ENCODE measurements at regions not wholly inside any gene's neighbourhood (a gene's known extent, or its start where the extent isn't known, plus 50 kb on each side); places are given as distances from the start of the nearest gene placed in this dataset.
"Not testable (repeated sequence)": the region's sequence is repeated elsewhere in the genome, so short reads cannot be mapped to it uniquely, and the experiment has no call there.

DNA sequence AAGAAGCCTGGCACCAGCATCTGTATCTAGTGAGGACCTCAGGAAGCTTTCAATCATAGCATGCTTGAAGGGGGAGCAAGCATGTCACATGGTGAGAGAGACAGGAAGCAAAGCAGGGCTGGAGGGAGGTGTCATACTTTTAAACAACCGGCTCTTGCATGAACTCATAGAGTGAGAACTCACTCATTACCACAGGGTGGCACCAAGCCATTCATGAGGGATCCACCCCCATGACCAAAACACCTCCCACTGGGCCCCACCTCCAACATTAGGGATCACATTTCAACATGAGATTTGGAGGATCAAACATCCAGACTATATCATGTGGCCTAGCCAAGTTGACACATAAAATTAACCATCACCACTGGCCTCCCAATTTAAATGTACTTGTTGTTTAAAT lies 125.1 kb upstream of the KCND3 start:
- no peak for DNase-seq (ENCODE audit: low read depth)
- no peak for TF ChIP-seq CTCF (IDR thresholded peaks at IDR 0.05; ENCODE audit: insufficient read depth, low read length)
- H3K4me3 ChIP-seq (ENCODE audit: low read depth, low read length) = no peak overlapping the region

GRCh38 chr1:112126598-112126997 lies 137.1 kb upstream of the KCND3 start:
- DNase-seq (ENCODE audit: low read depth) = no peak
- no peak overlapping the region for H3K4me3 ChIP-seq (ENCODE audit: low read depth, low read length)
- no peak for TF ChIP-seq CTCF (IDR thresholded peaks at IDR 0.05; ENCODE audit: insufficient read depth, low read length)

GRCh38 chr1:112127606-112128005 lies 138.1 kb upstream of the KCND3 start:
- not testable (repeated sequence) for H3K4me3 ChIP-seq (ENCODE audit: low read depth, low read length); DNase-seq (ENCODE audit: low read depth)

GRCh38 chr1:112133487-112133886 lies 144.0 kb upstream of the KCND3 start:
- no peak for TF ChIP-seq CTCF (IDR thresholded peaks at IDR 0.05; ENCODE audit: insufficient read depth, low read length)
- H3K4me3 ChIP-seq (ENCODE audit: low read depth, low read length) = no peak overlapping the region
- DNase-seq (ENCODE audit: low read depth) = no peak

DNA sequence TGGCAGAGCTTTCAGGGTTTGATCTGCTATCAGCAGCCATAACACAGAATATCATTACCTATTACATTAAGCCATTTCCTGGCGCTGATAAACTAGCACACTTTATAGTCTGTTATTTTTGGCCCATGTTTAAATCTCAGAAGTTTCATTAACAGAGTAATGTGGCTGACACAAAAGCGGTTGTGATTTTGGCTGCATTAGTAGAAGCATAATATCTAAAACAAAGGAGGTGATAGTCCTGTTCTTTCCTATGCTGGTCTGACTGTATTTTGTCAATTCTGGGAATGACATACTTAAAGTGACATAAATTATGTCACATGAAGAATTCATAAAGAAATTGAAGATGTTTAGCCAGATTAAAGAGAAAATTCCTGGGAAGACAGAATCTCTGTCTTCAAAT lies 151.3 kb upstream of the KCND3 start:
- no peak for DNase-seq (ENCODE audit: low read depth)
- no peak for TF ChIP-seq CTCF (IDR thresholded peaks at IDR 0.05; ENCODE audit: insufficient read depth, low read length)
- H3K4me3 ChIP-seq (ENCODE audit: low read depth, low read length) = no peak overlapping the region

- no peak for TF ChIP-seq CTCF (IDR thresholded peaks at IDR 0.05; ENCODE audit: insufficient read depth, low read length)
- no peak overlapping the region for H3K4me3 ChIP-seq (ENCODE audit: low read depth, low read length)
- no peak for DNase-seq (ENCODE audit: low read depth)
These were observed 151.8 kb upstream of the KCND3 start for GRCh38 chr1:112141301-112141700.

GRCh38 chr1:112141923-112142322 lies 152.5 kb upstream of the KCND3 start:
- no peak for DNase-seq (ENCODE audit: low read depth)
- no peak for TF ChIP-seq CTCF (IDR thresholded peaks at IDR 0.05; ENCODE audit: insufficient read depth, low read length)
- H3K4me3 ChIP-seq (ENCODE audit: low read depth, low read length) = no peak overlapping the region
